Keratinocyte (primary cell): ENCODE measurements at regions not wholly inside any gene's neighbourhood (a gene's known extent, or its start where the extent isn't known, plus 50 kb on each side); places are given as distances from the start of the nearest gene placed in this dataset.

Source experiments
- DNase-seq: peaks from one replicate; pipeline ENCODE4 v3.0.0-alpha.2; 2011; ENCODE audit warnings: low read depth, missing footprints, low spot score
- FAIRE-seq: peaks from 2 replicates; lab custom pipeline; 2011; peaks lifted over from hg19 to GRCh38; lab: Jason Lieb, UNC
- H2AFZ ChIP-seq: 2 replicates; pipeline ENCODE4 v1.6.0; 2012; ENCODE audit warnings: low read length, control low read depth, inconsistent platforms; ENCODE audit not compliant: control insufficient read depth
- H3K27ac ChIP-seq: 2 replicates; pipeline ENCODE4 v1.5.1; 2011; ENCODE audit warnings: low read length; ENCODE audit not compliant: control insufficient read depth, insufficient read depth
- H3K27me3 ChIP-seq: 3 replicates; pipeline ENCODE4 v1.6.0; 2011; ENCODE audit warnings: low read length; ENCODE audit not compliant: control insufficient read depth, insufficient read depth; ENCODE audit errors: extremely low read depth
- H3K36me3 ChIP-seq, 2 experiments: 2 replicates in 1 of 2; 3 replicates in 1 of 2; pipeline ENCODE4 v1.5.1; 2011; ENCODE audit warnings: low read length in 2 of 2, mild to moderate bottlenecking in 1 of 2; ENCODE audit not compliant: control insufficient read depth in 2 of 2, insufficient read depth in 2 of 2; ENCODE audit errors: extremely low read depth in 1 of 2
- H3K4me1 ChIP-seq: 3 replicates; pipeline ENCODE4 v1.5.1; 2011; ENCODE audit warnings: low read length; ENCODE audit not compliant: control insufficient read depth, insufficient read depth; ENCODE audit errors: extremely low read depth
- H3K4me2 ChIP-seq: 3 replicates; pipeline ENCODE4 v1.6.0; 2011; ENCODE audit warnings: low read depth, low read length; ENCODE audit not compliant: control insufficient read depth, insufficient read depth; ENCODE audit errors: extremely low read depth
- H3K4me3 ChIP-seq, 3 experiments: fragments of 200-600 bp in 1 of 3; sonication (generic) in 1 of 3; 2 replicates in 2 of 3; 3 replicates in 1 of 3; pipeline ENCODE4 v1.5.1; 2011 to 2016; ENCODE audit warnings: low read length in 3 of 3, mild to moderate bottlenecking in 3 of 3, control low read depth in 2 of 3, inconsistent platforms in 1 of 3, low read depth in 1 of 3, mixed read lengths in 1 of 3, mixed run types in 1 of 3, moderate library complexity in 1 of 3; ENCODE audit not compliant: control insufficient read depth in 2 of 3, insufficient read depth in 2 of 3; ENCODE audit errors: extremely low read depth in 1 of 3
- H3K79me2 ChIP-seq: 2 replicates; pipeline ENCODE4 v1.6.0; 2012; ENCODE audit warnings: low read length; ENCODE audit not compliant: control insufficient read depth, insufficient read depth
- H3K9ac ChIP-seq: 3 replicates; pipeline ENCODE4 v1.6.0; 2011; ENCODE audit warnings: low read length; ENCODE audit not compliant: control insufficient read depth, insufficient read depth; ENCODE audit errors: extremely low read depth
- H3K9me1 ChIP-seq: 3 replicates; pipeline ENCODE4 v1.6.0; 2011; ENCODE audit warnings: low read length; ENCODE audit not compliant: control insufficient read depth, insufficient read depth; ENCODE audit errors: extremely low read depth
- H3K9me3 ChIP-seq: 2 replicates; pipeline ENCODE4 v1.5.1; 2012; ENCODE audit warnings: low read depth, low read length; ENCODE audit not compliant: control insufficient read depth
- H4K20me1 ChIP-seq: 3 replicates; pipeline ENCODE4 v1.6.0; 2011; ENCODE audit warnings: low read length; ENCODE audit not compliant: control insufficient read depth, insufficient read depth; ENCODE audit errors: extremely low read depth
- EZH2 ChIP-seq: IDR thresholded peaks from one replicate; pipeline ENCODE4 v1.6.1; 2012; ENCODE audit warnings: inconsistent platforms, mild to moderate bottlenecking, low read length, moderate library complexity
- dilution Hi-C: fragments of 300-500 bp; cut with MboI; formaldehyde crosslinking; loops from one replicate; pipeline ENCODE4 v1.7.0; 2020; ENCODE audit warnings: low sequenced_read_pairs; ENCODE audit not compliant: extremely low pct_ligation_motif_present
- TF ChIP-seq, protein P1 (sequence below), 3 experiments: IDR thresholded peaks in 1 of 3; conservative IDR thresholded peaks in 1 of 3; optimal IDR thresholded peaks in 1 of 3; 2 replicates in 2 of 3; 3 replicates in 1 of 3; pipeline versions ENCODE3 to v1.5.1; 2011; ENCODE audit warnings: low read length in 3 of 3, mild to moderate bottlenecking in 3 of 3, moderate library complexity in 2 of 3, control low read depth in 1 of 3, inconsistent platforms in 1 of 3; ENCODE audit not compliant: insufficient read depth in 2 of 3; ENCODE audit errors: extremely low read depth in 1 of 3

DNA sequence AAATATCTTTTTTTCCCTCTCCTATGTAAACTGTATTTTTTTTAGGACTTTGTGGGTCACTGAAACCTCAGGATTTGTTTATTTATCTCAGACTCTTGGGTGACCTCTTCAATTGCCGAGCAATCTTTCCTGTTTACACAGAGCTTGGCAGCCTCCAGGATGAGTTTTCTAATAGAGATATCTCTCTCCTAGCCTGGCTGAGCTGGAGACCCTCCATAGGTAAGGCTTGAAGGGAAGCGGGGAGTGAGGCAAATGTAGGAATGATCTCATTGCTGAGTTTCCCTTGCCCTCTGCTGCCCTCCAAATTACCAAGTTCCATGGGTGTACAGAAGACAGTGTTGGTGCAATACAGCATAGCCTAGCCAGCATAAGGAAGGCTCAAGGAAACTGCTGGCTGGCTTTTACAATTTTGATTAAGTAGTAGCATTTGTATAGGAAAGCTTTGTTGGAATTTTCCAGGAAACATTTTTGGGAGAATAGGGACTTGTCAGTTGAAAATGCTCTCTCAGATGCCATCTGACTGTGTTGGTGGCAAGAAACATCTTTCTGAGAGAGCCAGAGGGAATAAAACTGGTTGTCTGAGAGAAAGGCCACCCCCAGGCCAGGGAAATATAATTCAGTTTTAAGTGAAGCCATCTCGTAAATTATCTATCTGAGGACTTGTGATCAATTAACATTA lies 116.0 kb downstream of the NMUR2 start:
- no peak overlapping the region for H3K27ac ChIP-seq
- no peak for DNase-seq

DNA sequence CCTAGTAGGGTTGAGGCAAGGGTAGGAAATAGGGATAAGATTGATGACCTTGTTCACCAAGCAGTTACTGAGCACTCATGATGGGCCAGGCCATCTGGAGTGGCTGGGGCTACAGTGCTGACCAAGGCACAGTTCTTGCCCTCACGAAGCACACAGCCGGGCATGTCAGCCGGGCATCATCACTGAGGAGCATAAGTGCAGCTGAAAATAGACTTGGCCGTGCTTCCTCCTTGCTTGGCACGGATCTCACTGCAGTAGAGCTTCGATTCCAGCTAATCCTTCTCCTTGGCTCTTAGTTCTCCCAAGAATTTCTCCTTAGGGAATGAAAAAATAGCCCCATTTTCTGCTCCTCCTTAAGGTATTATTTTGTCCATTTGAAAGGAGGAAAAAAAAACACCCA lies 116.6 kb downstream of the NMUR2 start:
- no peak overlapping the region for H2AFZ ChIP-seq
- H3K9ac ChIP-seq, result no peak overlapping the region
- no peaks in the 10 kb centered on the region for H3K9me3 ChIP-seq
- H3K4me3 ChIP-seq, result no peak overlapping the region
- H3K36me3 ChIP-seq, result no peaks in the 10 kb centered on the region
- no peaks in the 10 kb centered on the region for H3K27me3 ChIP-seq
- TF ChIP-seq EZH2, result no peak
- TF ChIP-seq, protein P1, sequence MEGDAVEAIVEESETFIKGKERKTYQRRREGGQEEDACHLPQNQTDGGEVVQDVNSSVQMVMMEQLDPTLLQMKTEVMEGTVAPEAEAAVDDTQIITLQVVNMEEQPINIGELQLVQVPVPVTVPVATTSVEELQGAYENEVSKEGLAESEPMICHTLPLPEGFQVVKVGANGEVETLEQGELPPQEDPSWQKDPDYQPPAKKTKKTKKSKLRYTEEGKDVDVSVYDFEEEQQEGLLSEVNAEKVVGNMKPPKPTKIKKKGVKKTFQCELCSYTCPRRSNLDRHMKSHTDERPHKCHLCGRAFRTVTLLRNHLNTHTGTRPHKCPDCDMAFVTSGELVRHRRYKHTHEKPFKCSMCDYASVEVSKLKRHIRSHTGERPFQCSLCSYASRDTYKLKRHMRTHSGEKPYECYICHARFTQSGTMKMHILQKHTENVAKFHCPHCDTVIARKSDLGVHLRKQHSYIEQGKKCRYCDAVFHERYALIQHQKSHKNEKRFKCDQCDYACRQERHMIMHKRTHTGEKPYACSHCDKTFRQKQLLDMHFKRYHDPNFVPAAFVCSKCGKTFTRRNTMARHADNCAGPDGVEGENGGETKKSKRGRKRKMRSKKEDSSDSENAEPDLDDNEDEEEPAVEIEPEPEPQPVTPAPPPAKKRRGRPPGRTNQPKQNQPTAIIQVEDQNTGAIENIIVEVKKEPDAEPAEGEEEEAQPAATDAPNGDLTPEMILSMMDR (optimal IDR thresholded peaks at IDR 0.05 in 1 of 3, IDR thresholded peaks at IDR 0.05 in 1 of 3, conservative IDR thresholded peaks at IDR 0.05 in 1 of 3; ENCODE audit: extremely low read depth in 1 of 3, insufficient read depth in 2 of 3, low read length in 3 of 3), result no peak
- no peak overlapping the region for H3K4me2 ChIP-seq
- no peak for FAIRE-seq
- no peaks in the 10 kb centered on the region for H3K79me2 ChIP-seq
- no peaks in the 10 kb centered on the region for H3K9me1 ChIP-seq
- dilution Hi-C loops, result no loop called here
- H4K20me1 ChIP-seq, result no peaks in the 10 kb centered on the region
- DNase-seq, result no peak
- no peaks in the 10 kb centered on the region for H3K4me1 ChIP-seq
- H3K27ac ChIP-seq, result no peak overlapping the region

More for the DNA sequence above, 116.0 kb downstream of the NMUR2 start:
- H3K79me2 ChIP-seq, result no peaks in the 10 kb centered on the region
- no peaks in the 10 kb centered on the region for H3K9me1 ChIP-seq
- H3K4me2 ChIP-seq, result no peak overlapping the region
- no peaks in the 10 kb centered on the region for H3K36me3 ChIP-seq
- no peak for TF ChIP-seq EZH2
- TF ChIP-seq, protein P1 (optimal IDR thresholded peaks at IDR 0.05 in 1 of 3, IDR thresholded peaks at IDR 0.05 in 1 of 3, conservative IDR thresholded peaks at IDR 0.05 in 1 of 3; ENCODE audit: extremely low read depth in 1 of 3, insufficient read depth in 2 of 3, low read length in 3 of 3), result no peak
- H2AFZ ChIP-seq, result no peak overlapping the region
- no peaks in the 10 kb centered on the region for H3K4me1 ChIP-seq
- no peaks in the 10 kb centered on the region for H4K20me1 ChIP-seq
- FAIRE-seq, result no peak
- H3K9me3 ChIP-seq, result no peaks in the 10 kb centered on the region
- H3K9ac ChIP-seq, result no peak overlapping the region
- dilution Hi-C loops, result no loop called here
- no peak overlapping the region for H3K4me3 ChIP-seq
- no peaks in the 10 kb centered on the region for H3K27me3 ChIP-seq
